Neutrophil (primary cell): ENCODE measurements at regions not wholly inside any gene's neighbourhood (a gene's known extent, or its start where the extent isn't known, plus 50 kb on each side); places are given as distances from the start of the nearest gene placed in this dataset.

Experiments
- H3K27ac ChIP-seq: fragments of 200-600 bp; sonication (generic); 2 replicates; pipeline ENCODE4 v1.5.1; 2016; ENCODE audit warnings: mild to moderate bottlenecking, moderate library complexity
- H3K27me3 ChIP-seq: fragments of 200-600 bp; sonication (generic); 2 replicates; pipeline ENCODE4 v1.6.0; 2016; ENCODE audit warnings: mild to moderate bottlenecking
- H3K36me3 ChIP-seq: fragments of 200-600 bp; sonication (generic); 2 replicates; pipeline ENCODE4 v1.5.1; 2017
- H3K4me1 ChIP-seq, 2 experiments: fragments of 200-600 bp in 1 of 2; sonication (generic) in 1 of 2; 1 replicate in 1 of 2; 2 replicates in 1 of 2; pipeline versions ENCODE4 v1.5.1 to v1.6.1; 2013 to 2016; ENCODE audit warnings: low read depth in 1 of 2, low read length in 1 of 2, mild to moderate bottlenecking in 1 of 2, moderate library complexity in 1 of 2; ENCODE audit not compliant: control insufficient read depth in 1 of 2, insufficient read depth in 1 of 2
- H3K4me3 ChIP-seq, 2 experiments: fragments of 200-600 bp in 1 of 2; sonication (generic) in 1 of 2; 1 replicate in 1 of 2; 2 replicates in 1 of 2; pipeline ENCODE4 v1.5.1; 2013 to 2016; ENCODE audit warnings: low read depth in 1 of 2, low read length in 1 of 2, mild to moderate bottlenecking in 1 of 2, moderate library complexity in 1 of 2
- H3K9me3 ChIP-seq: fragments of 200-600 bp; sonication (generic); 2 replicates; pipeline ENCODE4 v1.5.1; 2016
- CTCF ChIP-seq: fragments of 200-600 bp; sonication (generic); IDR thresholded peaks from 2 replicates; pipeline ENCODE4 v1.5.1; 2016; ENCODE audit warnings: antibody characterized with exemption

GRCh38 chr2:81355436-81355835, 1050.9 kb upstream of the LRRTM1 start:
- Histone ChIP-seq H3K36me3 (no peaks in the 10 kb centered on the region), H3K4me3 (no peak overlapping the region)

GRCh38 chr2:81334046-81334445, 1029.5 kb upstream of the LRRTM1 start:
- Histone ChIP-seq H3K9me3 (no peaks in the 10 kb centered on the region), H3K27me3 (no peaks in the 10 kb centered on the region), H3K36me3 (no peaks in the 10 kb centered on the region), H3K4me1 (no peaks in the 10 kb centered on the region), H3K4me3 (no peak overlapping the region), H3K27ac (no peak overlapping the region)
- no peak for TF ChIP-seq CTCF

More at GRCh38 chr2:81355436-81355835, 1050.9 kb upstream of the LRRTM1 start:
- no peak for TF ChIP-seq CTCF
- Histone ChIP-seq H3K9me3 (no peaks in the 10 kb centered on the region), H3K27ac (no peak overlapping the region), H3K4me1 (no peaks in the 10 kb centered on the region), H3K27me3 (no peaks in the 10 kb centered on the region)

- no peak overlapping the region for H3K27ac ChIP-seq
- H3K4me1 ChIP-seq: no peaks in the 10 kb centered on the region
- H3K27me3 ChIP-seq: no peaks in the 10 kb centered on the region
- no peaks in the 10 kb centered on the region for H3K9me3 ChIP-seq
- no peak overlapping the region for H3K4me3 ChIP-seq
- no peak for TF ChIP-seq CTCF
- H3K36me3 ChIP-seq: no peaks in the 10 kb centered on the region
Observed at GRCh38 chr2:81328968-81329367, 1024.4 kb upstream of the LRRTM1 start.

- no peaks in the 10 kb centered on the region for H3K9me3 ChIP-seq
- H3K27ac ChIP-seq: no peak overlapping the region
- no peaks in the 10 kb centered on the region for H3K27me3 ChIP-seq
- H3K36me3 ChIP-seq: no peaks in the 10 kb centered on the region
- no peak for TF ChIP-seq CTCF
- no peak overlapping the region for H3K4me3 ChIP-seq
- no peaks in the 10 kb centered on the region for H3K4me1 ChIP-seq
Observed at GRCh38 chr2:81327911-81328310, 1023.4 kb upstream of the LRRTM1 start.

- TF ChIP-seq CTCF: no peak
- Histone ChIP-seq H3K27me3 (no peaks in the 10 kb centered on the region), H3K9me3 (no peaks in the 10 kb centered on the region), H3K4me1 (no peaks in the 10 kb centered on the region), H3K4me3 (no peak overlapping the region), H3K36me3 (no peaks in the 10 kb centered on the region), H3K27ac (no peak overlapping the region)
Observed at GRCh38 chr2:81324046-81324445, 1019.5 kb upstream of the LRRTM1 start.

GRCh38 chr2:81304154-81304830, 999.7 kb upstream of the LRRTM1 start:
- Histone ChIP-seq H3K36me3 (no peaks in the 10 kb centered on the region), H3K4me3 (no peak overlapping the region), H3K27ac (no peak overlapping the region), H3K9me3 (no peaks in the 10 kb centered on the region), H3K27me3 (no peaks in the 10 kb centered on the region), H3K4me1 (no peaks in the 10 kb centered on the region)
- TF ChIP-seq CTCF: no peak
